ENCODE measurements at regions not wholly inside any gene's neighbourhood (a gene's known extent, or its start where the extent isn't known, plus 50 kb on each side); places are given as distances from the start of the nearest gene placed in this dataset.
"Not testable (repeated sequence)": the region's sequence is repeated elsewhere in the genome, so short reads cannot be mapped to it uniquely, and the experiment has no call there.

DNA sequence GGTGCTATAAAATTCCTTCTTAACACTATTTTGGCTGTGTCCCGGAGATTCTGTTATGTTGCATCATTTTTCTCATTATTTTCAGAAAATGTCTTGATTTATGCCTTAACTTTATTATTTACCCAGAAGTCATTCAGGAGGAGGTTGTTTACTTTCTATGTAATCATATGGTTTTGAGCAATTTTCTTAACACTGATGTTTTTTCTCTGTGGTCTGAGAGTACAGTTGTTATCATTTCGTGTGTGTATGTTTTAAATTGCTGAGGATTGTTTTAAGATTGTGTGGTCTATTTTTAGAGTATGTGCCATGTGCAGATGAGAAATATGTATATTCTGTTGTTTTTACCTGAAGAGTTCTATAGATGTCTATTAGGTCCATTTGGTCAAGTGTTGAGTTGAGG is 498.1 kb upstream of the ZNF608 start:
- Mint-ChIP-seq H3K9me3 (ENCODE audit: low read depth, unreplicated experiment) (peaks cover 16% of the 10 kb centered on the region), H3K4me1 (ENCODE audit: low read depth, unreplicated experiment) (no peaks in the 10 kb centered on the region), H3K4me3 (ENCODE audit: low read depth, unreplicated experiment) (no peak overlapping the region), H3K27ac (ENCODE audit: unreplicated experiment) (no peak overlapping the region), H3K36me3 (ENCODE audit: insufficient read depth, unreplicated experiment) (no peaks in the 10 kb centered on the region), H3K27me3 (ENCODE audit: unreplicated experiment) (no peaks in the 10 kb centered on the region)
- no peak for TF ChIP-seq CTCF (IDR thresholded peaks at IDR 0.05; ENCODE audit: unreplicated experiment)
- intact Hi-C loops (cut with micrococcal nuclease; ENCODE audit: unreplicated experiment), result no loop called here
- no peak for DNase-seq
- BruUV-seq (replicated peaks), result no TSS peak
- CTCF ChIA-PET, result no interaction called here

DNA sequence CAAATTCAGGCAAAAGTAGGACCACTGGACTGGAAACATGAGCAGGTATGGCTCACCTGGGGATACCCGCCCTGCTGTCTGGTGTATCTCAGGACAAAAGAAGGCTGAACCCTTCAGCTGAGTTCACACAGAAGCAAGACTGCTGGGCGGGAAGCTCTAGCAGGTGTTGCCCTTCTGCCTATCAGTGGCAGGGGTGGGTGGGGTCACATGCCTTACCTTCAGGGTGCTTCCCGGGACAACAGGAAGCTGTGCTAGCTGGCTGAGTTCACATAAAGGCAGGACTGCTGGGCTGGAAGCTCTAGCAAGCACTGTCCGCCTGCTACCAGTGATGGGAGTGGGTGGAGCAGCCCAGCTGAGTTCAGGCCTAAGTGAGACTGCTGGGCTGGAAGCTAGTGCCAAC is 498.8 kb upstream of the ZNF608 start:
- Mint-ChIP-seq H3K27ac (ENCODE audit: unreplicated experiment) (no peak overlapping the region), H3K27me3 (ENCODE audit: unreplicated experiment) (no peaks in the 10 kb centered on the region), H3K36me3 (ENCODE audit: insufficient read depth, unreplicated experiment) (no peaks in the 10 kb centered on the region), H3K4me3 (ENCODE audit: low read depth, unreplicated experiment) (no peak overlapping the region), H3K9me3 (ENCODE audit: low read depth, unreplicated experiment) (peaks cover 16% of the 10 kb centered on the region), H3K4me1 (ENCODE audit: low read depth, unreplicated experiment) (no peaks in the 10 kb centered on the region)
- no TSS peak for BruUV-seq (replicated peaks)
- TF ChIP-seq CTCF (IDR thresholded peaks at IDR 0.05; ENCODE audit: unreplicated experiment), result no peak
- CTCF ChIA-PET, result no interaction called here
- intact Hi-C loops (cut with micrococcal nuclease; ENCODE audit: unreplicated experiment), result no loop called here
- no peak for DNase-seq

- CTCF ChIA-PET, result interaction anchor here (0.6 kb wide), 1 partner anchor 16 kb away, joined by 3 read pairs; no protein-coding TSS in a partner anchor
- Mint-ChIP-seq H3K4me1 (ENCODE audit: low read depth, unreplicated experiment) (no peaks in the 10 kb centered on the region), H3K27me3 (ENCODE audit: unreplicated experiment) (no peaks in the 10 kb centered on the region), H3K36me3 (ENCODE audit: insufficient read depth, unreplicated experiment) (no peaks in the 10 kb centered on the region), H3K9me3 (ENCODE audit: low read depth, unreplicated experiment) (peaks cover 19% of the 10 kb centered on the region), H3K27ac (ENCODE audit: unreplicated experiment) (no peak overlapping the region), H3K4me3 (ENCODE audit: low read depth, unreplicated experiment) (no peak overlapping the region)
- intact Hi-C loops (cut with micrococcal nuclease; ENCODE audit: unreplicated experiment), result no loop called here
- no TSS peak for BruUV-seq (replicated peaks)
- no peak for TF ChIP-seq CTCF (IDR thresholded peaks at IDR 0.05; ENCODE audit: unreplicated experiment)
- no peak for DNase-seq
Measured at GRCh38 chr5:125249400-125249799, 503.0 kb upstream of the ZNF608 start.

- TF ChIP-seq CTCF (IDR thresholded peaks at IDR 0.05; ENCODE audit: unreplicated experiment), result no peak
- no peaks in the 10 kb centered on the region for H3K36me3 Mint-ChIP-seq (ENCODE audit: insufficient read depth, unreplicated experiment)
- DNase-seq, result no peak
- CTCF ChIA-PET, result no interaction called here
- no TSS peak for BruUV-seq (replicated peaks)
- intact Hi-C loops (cut with micrococcal nuclease; ENCODE audit: unreplicated experiment), result no loop called here
- H3K27ac Mint-ChIP-seq (ENCODE audit: unreplicated experiment), result no peak overlapping the region
- H3K4me1 Mint-ChIP-seq (ENCODE audit: low read depth, unreplicated experiment), result no peaks in the 10 kb centered on the region
- no peak overlapping the region for H3K4me3 Mint-ChIP-seq (ENCODE audit: low read depth, unreplicated experiment)
- H3K27me3 Mint-ChIP-seq (ENCODE audit: unreplicated experiment), result no peaks in the 10 kb centered on the region
- peaks cover 18% of the 10 kb centered on the region for H3K9me3 Mint-ChIP-seq (ENCODE audit: low read depth, unreplicated experiment)
Measured at GRCh38 chr5:125251703-125252102, 505.3 kb upstream of the ZNF608 start.

DNA sequence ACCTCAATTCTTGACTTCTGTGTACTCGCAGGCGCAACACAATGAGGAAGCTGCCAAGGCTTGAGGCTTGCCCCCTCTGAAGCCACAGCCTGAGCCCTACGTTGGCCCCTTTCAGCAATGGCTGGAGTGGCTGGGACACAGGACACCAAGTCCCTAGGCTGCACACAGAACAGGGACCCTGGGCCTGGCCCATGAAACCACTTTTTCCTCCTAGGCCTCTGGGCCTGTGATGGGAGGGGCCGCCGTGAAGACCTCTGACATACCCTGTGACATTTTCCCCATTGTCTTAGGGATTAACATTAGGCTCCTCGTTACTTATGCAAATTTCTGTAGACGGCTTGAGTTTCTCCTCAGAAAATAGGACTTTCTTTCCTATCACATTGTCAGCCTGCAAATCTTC is 507.2 kb upstream of the ZNF608 start:
- CTCF ChIA-PET; DNase-seq; H3K4me3 Mint-ChIP-seq (ENCODE audit: low read depth, unreplicated experiment); intact Hi-C loops (cut with micrococcal nuclease; ENCODE audit: unreplicated experiment); H3K36me3 Mint-ChIP-seq (ENCODE audit: insufficient read depth, unreplicated experiment); H3K4me1 Mint-ChIP-seq (ENCODE audit: low read depth, unreplicated experiment); BruUV-seq (replicated peaks); H3K27me3 Mint-ChIP-seq (ENCODE audit: unreplicated experiment); H3K27ac Mint-ChIP-seq (ENCODE audit: unreplicated experiment): not testable (repeated sequence)
- peaks cover 14% of the 10 kb centered on the region for H3K9me3 Mint-ChIP-seq (ENCODE audit: low read depth, unreplicated experiment)
